K562 (cell line): ENCODE measurements at regions not wholly inside any gene's neighbourhood (a gene's known extent, or its start where the extent isn't known, plus 50 kb on each side); places are given as distances from the start of the nearest gene placed in this dataset.

Experiments
- ATAC-seq: fragments of 200-7000 bp; cut with Tn5 transposase; 3 replicates; pipeline ENCODE4 v1.9.1; 2020; ENCODE audit warnings: moderate library complexity
- BruUV-seq: library from RNA; stranded (reverse); fragments of 400-500 nt; replicated peaks from 2 replicates; lab custom pipeline; 2021; lab: Mats Ljungman, UMichigan
- CTCF ChIA-PET: fragments of 300-600 bp; formaldehyde crosslinking; extraction: SDS; loops from one replicate; lab custom pipeline; 2021; ENCODE audit warnings: low intra/inter-chr PET ratio; lab: Yijun Ruan, JAX
- POLR2A ChIA-PET: fragments of 300-600, 350-650 bp; sonication (Branson Sonifier 250); formaldehyde crosslinking; extraction: SDS; loops from one replicate; lab custom pipeline; 2021; ENCODE audit warnings: antibody characterized with exemption, inconsistent platforms; lab: Yijun Ruan, JAX
- DNase-seq, 4 experiments: peaks; one replicate each; pipeline versions ENCODE4 v3.0.0 to v3.0.0-alpha.2; 2011 to 2018; ENCODE audit warnings: low spot score in 3 of 4, mixed read lengths in 3 of 4; ENCODE audit errors: extremely low read depth in 1 of 4
- FAIRE-seq: peaks from 2 replicates; lab custom pipeline; 2011; peaks lifted over from hg19 to GRCh38; lab: Jason Lieb, UNC
- H2AFZ ChIP-seq: 2 replicates; pipeline ENCODE4 v1.6.0; 2011; ENCODE audit warnings: low read depth, low read length, control low read depth, inconsistent platforms
- H3K27ac ChIP-seq: fragments of 200-600 bp; 3 replicates; pipeline ENCODE4 v1.8.0; 2011; ENCODE audit warnings: low read depth, mild to moderate bottlenecking, control low read depth, inconsistent platforms, low read length, moderate library complexity, mixed read lengths; ENCODE audit errors: extremely low read depth
- H3K27me3 ChIP-seq, 2 experiments: fragments of 300-600 bp in 1 of 2; 2 replicates in 1 of 2; 3 replicates in 1 of 2; pipeline versions ENCODE4 v1.6.0 to v1.8.0; 2011; ENCODE audit warnings: inconsistent platforms in 2 of 2, low read length in 2 of 2, mild to moderate bottlenecking in 1 of 2, mixed read lengths in 1 of 2, moderate library complexity in 1 of 2; ENCODE audit not compliant: control insufficient read depth in 2 of 2, insufficient read depth in 2 of 2
- H3K36me3 ChIP-seq: fragments of 300-600 bp; 3 replicates; pipeline ENCODE4 v1.8.0; 2011; ENCODE audit warnings: mild to moderate bottlenecking, low read length, inconsistent platforms; ENCODE audit not compliant: control insufficient read depth, insufficient read depth
- H3K4me1 ChIP-seq, 2 experiments: fragments of 200-600 bp in 1 of 2; replicated peaks in 1 of 2; 2 replicates in 1 of 2; 3 replicates in 1 of 2; pipeline versions ENCODE4 v1.5.1 to v1.8.0; 2011; ENCODE audit warnings: inconsistent platforms in 2 of 2, low read length in 2 of 2, mild to moderate bottlenecking in 1 of 2, mixed read lengths in 1 of 2, moderate library complexity in 1 of 2; ENCODE audit not compliant: control insufficient read depth in 2 of 2, insufficient read depth in 2 of 2
- H3K4me2 ChIP-seq: 2 replicates; pipeline ENCODE4 v1.6.1; 2011; ENCODE audit warnings: low read length, control low read depth, inconsistent platforms, mixed read lengths; ENCODE audit not compliant: insufficient read depth
- H3K4me3 ChIP-seq: fragments of 200-600 bp; sonication (generic), shearing (Covaris generic); 2 replicates; pipeline ENCODE4 v1.5.1; 2016; ENCODE audit warnings: control low read depth, inconsistent platforms
- H3K79me2 ChIP-seq: fragments of 200-600 bp; 3 replicates; pipeline ENCODE4 v1.8.0; 2011; ENCODE audit warnings: low read length, inconsistent platforms; ENCODE audit not compliant: control insufficient read depth, insufficient read depth
- H3K9ac ChIP-seq, 2 experiments: 2 replicates each; pipeline versions ENCODE4 v1.6.0 to v1.6.1; 2011; ENCODE audit warnings: low read depth in 2 of 2, low read length in 2 of 2, control low read depth in 1 of 2, inconsistent platforms in 1 of 2, mild to moderate bottlenecking in 1 of 2, mixed read lengths in 1 of 2; ENCODE audit not compliant: insufficient read depth in 1 of 2
- H3K9me1 ChIP-seq: one replicate; pipeline ENCODE4 v1.6.0; 2011; ENCODE audit warnings: inconsistent platforms, mild to moderate bottlenecking, low read length, moderate library complexity; ENCODE audit not compliant: control insufficient read depth, insufficient read depth
- H3K9me3 ChIP-seq: replicated peaks from 2 replicates; pipeline ENCODE4 v1.5.1; 2011; ENCODE audit warnings: low read depth, low read length, inconsistent platforms; ENCODE audit not compliant: control insufficient read depth, insufficient read depth
- H4K20me1 ChIP-seq: replicated peaks from 2 replicates; pipeline ENCODE4 v1.6.1; 2011; ENCODE audit warnings: low read length, inconsistent platforms, mixed read lengths; ENCODE audit not compliant: control insufficient read depth, insufficient read depth
- GTF2B ChIP-seq: IDR thresholded peaks from 2 replicates; pipeline ENCODE4 v1.6.1; 2011; ENCODE audit not compliant: insufficient read length; ENCODE audit errors: extremely low read depth
- MTA3 ChIP-seq: fragments of 450-650 bp; formaldehyde crosslinking; IDR thresholded peaks from 2 replicates; pipeline ENCODE4 v1.6.1; 2017; ENCODE audit warnings: mild to moderate bottlenecking, borderline replicate concordance
- NBN ChIP-seq: fragments of 450-650 bp; IDR thresholded peaks from 2 replicates; pipeline ENCODE4 v1.6.1; 2016; ENCODE audit warnings: low read depth, mild to moderate bottlenecking
- RAD21 ChIP-seq, 2 experiments: fragments of 250-450 bp in 1 of 2; fragments of 450-650 bp in 1 of 2; sonication (Bioruptor Pico) in 1 of 2; formaldehyde crosslinking in 1 of 2; IDR thresholded peaks in 1 of 2; conservative IDR thresholded peaks in 1 of 2; 2 replicates each; pipeline versions ENCODE4 v1.4.0 to v1.8.0; 2020 to 2022; ENCODE audit warnings: mild to moderate bottlenecking in 2 of 2, moderate library complexity in 1 of 2
- SAP30 ChIP-seq: fragments of 200-600 bp; sonication (generic); IDR thresholded peaks from 2 replicates; pipeline ENCODE4 v1.6.1; 2012; ENCODE audit warnings: borderline replicate concordance, low read depth, mild to moderate bottlenecking, moderate library complexity, low read length, control low read depth, inconsistent platforms; ENCODE audit not compliant: insufficient read depth, poor library complexity, severe bottlenecking
- SMAD1 ChIP-seq: fragments of 150-350 bp; IDR thresholded peaks from 2 replicates; pipeline ENCODE4 v1.6.1; 2014; ENCODE audit warnings: low read length, low read depth; ENCODE audit not compliant: partially characterized antibody
- SMAD2 ChIP-seq: fragments of 150-350 bp; IDR thresholded peaks from 2 replicates; pipeline ENCODE4 v1.6.1; 2014; ENCODE audit warnings: low read depth, mild to moderate bottlenecking, low read length
- TCFL5 ChIP-seq: fragments of 250-450 bp; sonication (Bioruptor Pico); conservative IDR thresholded peaks from 2 replicates; pipeline ENCODE4 v1.6.1; 2021; ENCODE audit warnings: mild to moderate bottlenecking, moderate library complexity, matching md5 sums
- ZNF707 ChIP-seq: fragments of 250-450 bp; sonication (Bioruptor Pico); conservative IDR thresholded peaks from 2 replicates; pipeline ENCODE4 v1.8.0; 2022; ENCODE audit warnings: inconsistent platforms, mild to moderate bottlenecking, moderate library complexity
- WGBS: fragments of 100-300 bp; shearing (Covaris generic); methylation state at CpG from one replicate; pipeline ENCODE4 v1.1.6; 2016; ENCODE audit warnings: low coverage, mixed read lengths; ENCODE audit not compliant: insufficient coverage; ENCODE audit errors: missing lambda C conversion rate; 5-methylcytosine and 5-hydroxymethylcytosine counted together
- in situ Hi-C: fragments of 300-500 bp; cut with MboI; formaldehyde crosslinking; loops from 4 replicates; pipeline ENCODE4 v1.15.0; 2018; ENCODE audit warnings: inconsistent platforms, mixed read lengths
- intact Hi-C: fragments of 100-400 bp; cut with micrococcal nuclease; formaldehyde crosslinking; loops from 2 replicates; pipeline ENCODE4 v1.14.2; 2022
- TF ChIP-seq, protein P1 (sequence below): sonication (generic); formaldehyde crosslinking; IDR thresholded peaks from 2 replicates; pipeline ENCODE4 v1.8.1; 2023; ENCODE audit warnings: mild to moderate bottlenecking, missing genetic modification reagents, moderate library complexity
- TF ChIP-seq, protein P2 (sequence below): fragments of 450-650 bp; IDR thresholded peaks from 2 replicates; pipeline ENCODE4 v1.7.0; 2016; ENCODE audit warnings: borderline replicate concordance
- TF ChIP-seq, protein P3 (sequence below), 2 experiments: fragments of 250-450 bp in 1 of 2; fragments of 450-650 bp in 1 of 2; sonication (Bioruptor Pico) in 1 of 2; IDR thresholded peaks; 2 replicates each; pipeline versions ENCODE4 v1.6.1 to v1.8.0; 2016 to 2021; ENCODE audit warnings: mild to moderate bottlenecking in 2 of 2, moderate library complexity in 2 of 2, missing compliant biosample characterization in 1 of 2, missing genetic modification characterization in 1 of 2
- TF ChIP-seq, protein P4 (sequence below), 3 experiments: fragments of 200-800 bp in 1 of 3; sonication (Bioruptor generic) in 1 of 3; sonication (generic) in 1 of 3; formaldehyde crosslinking in 1 of 3; IDR thresholded peaks; 2 replicates each; pipeline versions ENCODE4 v1.6.1 to v1.8.0; 2016 to 2022; ENCODE audit warnings: mild to moderate bottlenecking in 2 of 3, missing compliant biosample characterization in 2 of 3, missing genetic modification characterization in 2 of 3, missing genetic modification reagents in 1 of 3

DNA sequence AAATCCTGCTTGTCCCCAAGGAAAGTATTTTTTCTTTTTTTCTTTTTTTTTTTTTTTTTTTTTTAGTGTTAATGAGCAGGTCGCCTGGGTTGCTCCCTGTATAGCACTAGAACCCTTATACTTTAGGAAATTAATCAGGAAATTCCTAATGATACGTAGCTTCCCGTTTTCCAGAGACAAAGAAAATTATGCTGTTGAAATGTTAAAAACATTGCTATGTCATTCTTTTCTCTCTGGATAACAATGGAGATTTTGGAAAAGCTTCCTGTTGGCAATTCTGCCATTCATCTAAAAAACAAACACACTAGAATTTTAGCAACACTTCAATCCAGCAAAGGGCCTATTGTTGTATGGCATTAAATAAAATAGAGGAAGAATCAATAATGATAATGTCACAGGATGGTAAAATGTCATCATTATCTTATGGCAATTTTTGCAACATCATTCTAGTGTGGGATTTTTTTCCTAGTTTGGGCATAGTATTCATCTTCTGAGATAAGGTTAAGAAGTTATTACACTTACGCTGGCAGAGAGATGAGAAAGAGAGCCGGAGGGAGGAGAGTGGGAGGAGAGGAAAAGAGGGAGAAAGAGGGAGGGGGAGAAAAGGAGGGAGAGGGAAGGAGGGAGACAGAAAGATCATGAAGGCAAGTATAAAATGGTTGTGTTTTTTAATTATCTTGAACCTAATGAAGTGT is 315.8 kb upstream of the PDE4D start:
- FAIRE-seq (no peak), ATAC-seq (no peak), DNase-seq (no peak)
- ChIA-PET POLR2A (no interaction called here), CTCF (no interaction called here)
- H3K4me1 ChIP-seq, result no peaks in the 10 kb centered on the region
- intact Hi-C loops, result no loop called here
- H3K27me3 ChIP-seq, result no peaks in the 10 kb centered on the region
- H3K4me3 ChIP-seq, result no peak overlapping the region
- WGBS, result 0% methylated on average over 5 of the region's 5 CpGs
- no peak overlapping the region for H2AFZ ChIP-seq
- H3K79me2 ChIP-seq, result no peaks in the 10 kb centered on the region
- H3K9me1 ChIP-seq, result no peaks in the 10 kb centered on the region
- no peaks in the 10 kb centered on the region for H3K36me3 ChIP-seq
- in situ Hi-C loops, result no loop called here
- no TSS peak for BruUV-seq
- H3K27ac ChIP-seq, result no peak overlapping the region
- no peak overlapping the region for H3K4me2 ChIP-seq
- H3K9ac ChIP-seq, result no peak overlapping the region
- H4K20me1 ChIP-seq, result no peaks in the 10 kb centered on the region
- H3K9me3 ChIP-seq, result no peaks in the 10 kb centered on the region
- TF ChIP-seq, protein P1, sequence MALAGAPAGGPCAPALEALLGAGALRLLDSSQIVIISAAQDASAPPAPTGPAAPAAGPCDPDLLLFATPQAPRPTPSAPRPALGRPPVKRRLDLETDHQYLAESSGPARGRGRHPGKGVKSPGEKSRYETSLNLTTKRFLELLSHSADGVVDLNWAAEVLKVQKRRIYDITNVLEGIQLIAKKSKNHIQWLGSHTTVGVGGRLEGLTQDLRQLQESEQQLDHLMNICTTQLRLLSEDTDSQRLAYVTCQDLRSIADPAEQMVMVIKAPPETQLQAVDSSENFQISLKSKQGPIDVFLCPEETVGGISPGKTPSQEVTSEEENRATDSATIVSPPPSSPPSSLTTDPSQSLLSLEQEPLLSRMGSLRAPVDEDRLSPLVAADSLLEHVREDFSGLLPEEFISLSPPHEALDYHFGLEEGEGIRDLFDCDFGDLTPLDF, result no peak
- TF ChIP-seq, protein P2, sequence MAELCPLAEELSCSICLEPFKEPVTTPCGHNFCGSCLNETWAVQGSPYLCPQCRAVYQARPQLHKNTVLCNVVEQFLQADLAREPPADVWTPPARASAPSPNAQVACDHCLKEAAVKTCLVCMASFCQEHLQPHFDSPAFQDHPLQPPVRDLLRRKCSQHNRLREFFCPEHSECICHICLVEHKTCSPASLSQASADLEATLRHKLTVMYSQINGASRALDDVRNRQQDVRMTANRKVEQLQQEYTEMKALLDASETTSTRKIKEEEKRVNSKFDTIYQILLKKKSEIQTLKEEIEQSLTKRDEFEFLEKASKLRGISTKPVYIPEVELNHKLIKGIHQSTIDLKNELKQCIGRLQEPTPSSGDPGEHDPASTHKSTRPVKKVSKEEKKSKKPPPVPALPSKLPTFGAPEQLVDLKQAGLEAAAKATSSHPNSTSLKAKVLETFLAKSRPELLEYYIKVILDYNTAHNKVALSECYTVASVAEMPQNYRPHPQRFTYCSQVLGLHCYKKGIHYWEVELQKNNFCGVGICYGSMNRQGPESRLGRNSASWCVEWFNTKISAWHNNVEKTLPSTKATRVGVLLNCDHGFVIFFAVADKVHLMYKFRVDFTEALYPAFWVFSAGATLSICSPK, result no peak
- TF ChIP-seq, protein P3, sequence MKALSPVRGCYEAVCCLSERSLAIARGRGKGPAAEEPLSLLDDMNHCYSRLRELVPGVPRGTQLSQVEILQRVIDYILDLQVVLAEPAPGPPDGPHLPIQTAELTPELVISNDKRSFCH (CRISPR knock-in tag; IDR thresholded peaks at IDR 0.05), result no peak
- TF ChIP-seq, protein P3 (tag; IDR thresholded peaks at IDR 0.05), result no peak
- TF ChIP-seq SMAD1 (no peak), TCFL5 (CRISPR knock-in tag) (no peak), MTA3 (no peak), NBN (no peak), ZNF707 (CRISPR knock-in tag) (no peak), GTF2B (no peak), RAD21 (CRISPR knock-in tag; conservative IDR thresholded peaks at IDR 0.05 in 1 of 2, IDR thresholded peaks at IDR 0.05 in 1 of 2) (no peak), SAP30 (no peak), SMAD2 (no peak)
- TF ChIP-seq, protein P4, sequence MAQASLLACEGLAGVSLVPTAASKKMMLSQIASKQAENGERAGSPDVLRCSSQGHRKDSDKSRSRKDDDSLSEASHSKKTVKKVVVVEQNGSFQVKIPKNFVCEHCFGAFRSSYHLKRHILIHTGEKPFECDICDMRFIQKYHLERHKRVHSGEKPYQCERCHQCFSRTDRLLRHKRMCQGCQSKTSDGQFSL (CRISPR knock-in tag; IDR thresholded peaks at IDR 0.05), result no peak
- TF ChIP-seq, protein P4 (tag; IDR thresholded peaks at IDR 0.05), result no peak
